HG02870 (cell line): ENCODE measurements at regions not wholly inside any gene's neighbourhood (a gene's known extent, or its start where the extent isn't known, plus 50 kb on each side); places are given as distances from the start of the nearest gene placed in this dataset.
A peak's percentile ranks its signal among the peaks of the same experiment; 100 is the strongest.

Experiments used
- ATAC-seq: cut with Tn5 transposase; IDR thresholded peaks from one replicate; pipeline ENCODE4 v1.9.1; 2021; ENCODE audit warnings: mild to moderate bottlenecking, moderate library complexity; ENCODE audit not compliant: unreplicated experiment

DNA sequence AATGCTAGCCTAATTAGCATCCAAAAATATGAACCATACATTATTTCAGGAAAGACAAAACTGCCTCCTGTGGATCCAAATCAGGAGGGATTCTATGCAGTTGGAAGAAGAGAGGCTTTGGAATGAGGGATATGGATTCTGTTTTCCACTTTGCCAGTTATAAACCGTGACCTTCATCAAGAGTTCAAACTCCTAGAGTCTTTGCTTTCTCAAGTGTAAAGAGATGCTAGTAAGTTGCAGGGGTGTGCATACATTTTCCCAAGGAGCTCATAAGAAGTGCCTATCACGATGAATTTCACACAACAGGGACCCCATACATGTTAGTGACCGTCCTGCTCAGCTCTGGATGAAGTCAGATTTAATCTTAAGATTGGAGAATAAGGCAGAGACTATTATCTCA is 542.5 kb downstream of the SOX11 start:
- no peak for ATAC-seq

DNA sequence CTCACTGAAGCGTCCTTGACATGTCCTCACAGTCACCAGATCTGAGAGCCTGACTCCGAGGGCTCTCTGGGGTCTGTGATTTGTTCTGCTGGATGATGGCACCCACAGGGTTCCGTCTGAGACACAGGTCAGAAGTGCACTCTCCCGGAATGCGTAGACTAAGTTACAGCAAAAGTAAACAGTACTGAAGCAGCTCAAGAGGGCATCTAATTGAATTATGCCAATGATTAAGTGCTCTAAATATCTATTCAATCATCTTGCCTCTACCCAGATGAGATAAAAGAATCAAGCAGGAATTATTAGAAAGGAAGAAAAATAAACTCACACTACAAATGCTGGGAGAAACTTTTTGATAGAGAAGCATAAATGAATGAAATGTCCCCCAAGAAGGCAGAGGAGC is 544.1 kb downstream of the SOX11 start:
- ATAC-seq, result no peak

- ATAC-seq, result no peak
Measured at GRCh38 chr2:6237039-6237660, 545.0 kb downstream of the SOX11 start.

GRCh38 chr2:6249557-6249956 is 557.4 kb downstream of the SOX11 start:
- ATAC-seq, result no peak

GRCh38 chr2:6254441-6254840 is 562.3 kb downstream of the SOX11 start:
- ATAC-seq, result no peak

GRCh38 chr2:6264198-6264597 is 572.0 kb downstream of the SOX11 start:
- ATAC-seq, result no peak

DNA sequence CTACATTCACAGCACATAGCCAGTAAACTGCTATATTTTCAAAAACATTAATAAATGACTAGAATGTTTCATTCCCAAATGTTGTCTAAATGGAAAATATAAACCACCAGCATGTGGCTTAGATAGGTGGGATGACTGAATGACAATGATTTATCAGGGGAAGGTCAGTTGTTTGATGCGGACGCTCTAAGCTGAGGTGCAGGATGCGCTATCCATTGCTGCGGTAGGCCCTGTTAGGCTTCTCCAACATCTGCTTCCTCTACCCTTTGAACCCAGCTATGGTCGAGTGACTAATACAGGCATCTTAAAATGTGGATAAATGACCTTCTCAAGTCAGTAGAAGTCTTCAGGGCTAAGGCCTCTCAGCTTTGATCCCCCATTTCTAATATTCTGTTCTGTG is 584.2 kb downstream of the CMPK2 start:
- no peak for ATAC-seq

DNA sequence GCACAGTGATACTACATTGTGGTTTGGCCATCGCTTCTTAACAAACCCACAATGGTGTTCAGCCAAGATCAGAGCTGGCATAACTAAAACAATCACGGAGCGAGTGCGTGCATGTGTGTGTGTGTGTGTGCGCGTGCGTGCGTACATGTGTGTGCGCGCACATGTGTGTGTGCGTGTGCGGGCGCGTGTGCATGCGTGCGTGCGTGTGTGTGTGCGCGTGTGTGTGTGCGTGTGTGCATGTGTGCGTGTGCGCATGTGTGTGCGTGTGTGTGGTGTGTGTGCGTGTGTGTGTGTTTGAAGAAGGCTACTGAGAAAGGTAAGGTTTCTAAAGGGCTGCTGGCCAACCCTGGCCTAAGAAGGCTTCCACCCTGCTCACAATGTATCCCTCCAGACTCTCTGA is 582.4 kb downstream of the CMPK2 start:
- ATAC-seq, result no peak

- no peak for ATAC-seq
Measured at GRCh38 chr2:6287406-6287805, 578.3 kb downstream of the CMPK2 start.

DNA sequence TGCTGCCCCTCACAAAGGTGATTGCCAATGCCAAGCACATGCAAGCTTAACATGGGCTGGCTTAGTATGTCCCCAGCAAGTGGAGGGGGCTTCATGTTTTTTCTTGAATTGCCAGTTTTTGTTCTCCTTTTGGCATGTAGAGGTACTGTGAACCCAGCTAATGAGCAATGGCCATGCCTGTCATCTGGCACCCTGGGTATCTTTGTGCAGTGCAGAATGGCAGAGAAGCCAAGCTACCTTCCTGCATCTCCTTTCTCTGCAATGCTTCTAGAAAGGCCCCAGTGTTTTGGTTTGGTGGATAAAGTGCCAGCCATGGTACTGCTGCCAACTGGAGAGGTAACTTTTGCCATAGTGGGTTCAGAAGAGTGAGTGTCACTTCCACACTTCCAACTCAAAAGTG is 576.9 kb downstream of the CMPK2 start:
- no peak for ATAC-seq

GRCh38 chr2:6290217-6291015 is 575.3 kb downstream of the CMPK2 start:
- ATAC-seq, result no peak

GRCh38 chr2:6294791-6295190 is 570.9 kb downstream of the CMPK2 start:
- ATAC-seq, result no peak

GRCh38 chr2:6297238-6297637 is 568.5 kb downstream of the CMPK2 start:
- ATAC-seq, result peak; percentile 51

DNA sequence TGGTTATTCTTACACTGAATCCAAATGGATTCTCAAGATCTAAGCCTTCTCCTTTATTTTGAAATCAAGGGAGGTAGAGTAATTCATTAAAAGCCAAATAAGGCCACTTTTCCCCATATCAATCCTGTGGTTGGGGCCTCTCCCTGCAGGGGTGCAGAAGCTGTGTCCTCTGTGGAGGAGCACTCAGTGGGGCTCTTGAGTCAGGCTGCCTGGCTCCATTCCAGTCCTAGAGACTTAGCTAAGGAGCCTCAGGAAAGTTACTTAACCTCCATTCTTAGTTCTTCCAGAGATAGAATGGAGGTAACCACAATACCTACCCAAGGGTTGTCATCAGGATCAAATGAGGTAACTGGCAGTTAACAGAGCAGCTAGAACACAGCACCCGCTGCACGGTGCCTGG is 564.3 kb downstream of the CMPK2 start:
- ATAC-seq, result no peak

DNA sequence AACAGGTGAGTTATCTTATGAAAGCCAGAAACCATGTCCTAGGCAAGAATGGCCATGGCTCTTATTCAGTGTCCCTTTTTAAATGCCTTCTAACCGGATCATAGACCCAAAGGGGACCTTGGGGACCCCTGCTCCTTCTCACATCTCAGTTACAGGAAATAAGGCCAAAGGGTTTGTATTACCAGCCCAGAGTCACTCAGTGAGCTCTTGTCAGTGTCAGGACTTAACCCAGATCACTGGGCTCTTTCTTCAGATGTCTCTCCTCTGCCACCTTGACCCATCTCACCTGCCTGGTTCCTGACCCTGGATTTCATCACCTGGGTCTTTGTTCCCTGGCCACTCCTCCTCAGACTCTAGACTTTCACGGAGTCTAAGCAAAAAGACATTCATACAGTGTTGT is 556.7 kb downstream of the CMPK2 start:
- ATAC-seq, result no peak

DNA sequence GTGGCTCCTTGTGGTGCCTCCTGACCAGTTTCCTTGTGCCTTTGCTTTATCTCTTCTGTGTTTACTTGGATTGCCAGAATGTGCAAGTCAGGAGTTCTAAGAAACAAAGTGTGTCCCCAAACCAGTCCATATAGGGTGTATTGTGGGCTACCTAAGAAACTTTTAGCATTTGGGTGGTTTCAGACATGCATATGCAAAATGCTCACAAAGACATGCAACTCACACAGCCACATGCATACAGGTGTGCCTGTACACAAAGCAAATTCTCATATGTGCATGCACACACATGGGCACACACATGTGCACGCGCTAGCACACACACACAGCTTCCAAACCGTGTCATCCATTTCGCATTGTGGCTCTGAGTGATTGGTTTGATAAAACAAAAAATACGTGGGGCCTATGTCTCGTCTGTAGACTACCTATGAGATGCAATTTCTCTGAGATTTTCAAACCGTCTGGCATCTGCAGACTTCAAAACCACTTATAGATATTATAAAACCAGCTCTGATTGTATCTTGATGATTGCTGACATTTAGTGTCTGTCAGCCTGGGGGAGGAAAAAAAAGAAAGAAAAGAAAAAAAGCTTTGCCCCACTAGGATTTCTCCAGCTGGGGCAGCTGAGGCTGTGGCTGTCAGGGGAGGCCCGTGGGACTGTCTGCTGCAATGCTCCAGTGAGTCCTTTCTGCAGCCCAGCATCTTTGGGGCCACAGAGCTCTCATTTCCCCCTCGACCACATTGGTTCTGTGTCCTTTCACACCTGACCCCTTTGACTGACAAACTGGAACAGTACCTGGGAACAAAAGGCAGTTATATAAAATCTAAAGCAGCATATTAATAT is 556.1 kb downstream of the CMPK2 start:
- ATAC-seq, result peak; percentile 83

- peak; percentile 17 for ATAC-seq
Measured at GRCh38 chr2:6310256-6311215, 555.2 kb downstream of the CMPK2 start.

- no peak for ATAC-seq
Measured at GRCh38 chr2:6312367-6312766, 553.3 kb downstream of the CMPK2 start.

DNA sequence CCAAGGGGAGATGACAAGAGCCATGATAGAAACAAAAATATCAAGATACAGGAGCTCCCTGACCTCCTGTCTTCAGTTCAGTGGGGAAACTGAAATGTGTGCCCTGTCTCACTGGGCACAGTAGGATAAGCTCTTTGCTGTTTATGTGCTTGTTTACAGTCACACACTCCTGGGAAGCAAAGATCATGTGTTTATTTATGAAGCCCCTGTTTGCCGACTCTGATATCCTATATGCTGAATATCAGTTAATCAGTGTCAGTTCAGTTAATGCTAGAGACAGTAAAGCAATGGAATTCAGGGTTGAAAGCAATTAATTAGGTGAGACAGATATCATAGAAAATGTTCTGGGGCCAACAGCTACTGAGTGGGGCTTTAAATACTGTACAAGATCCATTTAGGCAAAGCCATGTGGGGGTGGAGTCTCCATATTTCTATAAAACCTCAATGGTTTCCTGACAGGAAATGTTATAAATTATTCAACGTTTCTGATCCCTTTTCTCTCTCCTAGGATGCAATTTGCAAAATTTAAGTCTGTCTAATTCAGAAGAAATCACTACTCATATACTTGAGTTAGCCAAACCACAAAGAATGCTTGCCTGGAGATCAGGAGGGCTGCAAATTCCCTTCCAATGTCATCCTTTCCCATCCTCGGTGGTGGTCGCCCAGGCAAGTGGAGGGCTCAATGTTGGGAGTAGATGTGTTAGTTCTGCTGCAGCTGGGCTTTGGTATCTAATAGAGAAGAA is 551.3 kb downstream of the CMPK2 start:
- ATAC-seq, result no peak

DNA sequence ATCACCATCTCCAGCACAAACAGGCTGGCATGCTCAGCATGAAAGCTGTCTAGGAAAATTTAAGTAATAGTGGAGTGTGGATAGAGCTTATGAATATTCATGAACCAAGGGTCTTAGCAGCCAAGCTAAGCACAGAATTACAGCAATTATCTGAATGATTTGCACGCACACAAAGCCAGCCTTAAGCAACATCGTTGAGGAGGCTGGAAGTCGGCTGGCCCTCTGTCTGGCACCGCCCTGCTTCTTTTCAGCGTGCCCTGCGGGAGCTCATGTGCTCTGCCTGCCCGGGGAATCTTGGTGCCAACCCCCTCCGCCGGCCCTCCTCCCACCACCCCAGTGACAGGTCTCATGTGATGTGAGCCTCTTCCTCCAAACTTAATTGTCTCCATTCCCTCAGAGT is 540.1 kb downstream of the CMPK2 start:
- ATAC-seq, result no peak
